CD4-positive, alpha-beta T cell (primary cell): ENCODE measurements at regions not wholly inside any gene's neighbourhood (a gene's known extent, or its start where the extent isn't known, plus 50 kb on each side); places are given as distances from the start of the nearest gene placed in this dataset.

ENCODE experiments used
- ATAC-seq: fragments of 200-7000 bp; cut with Tn5 transposase; one replicate; pipeline ENCODE4 v1.10.0; 2022; ENCODE audit warnings: mild to moderate bottlenecking; ENCODE audit not compliant: poor library complexity
- CTCF ChIA-PET: fragments of 350-600 bp; sonication (Branson Sonifier 250); formaldehyde crosslinking; loops from one replicate; lab custom pipeline; 2021; ENCODE audit warnings: antibody characterized with exemption, inconsistent platforms; lab: Charles Lee
- POLR2A ChIA-PET: fragments of 350-600 bp; sonication (Branson Sonifier 250); formaldehyde crosslinking; loops from one replicate; lab custom pipeline; 2021; ENCODE audit warnings: antibody characterized with exemption, inconsistent platforms; lab: Charles Lee
- DNase-seq, 14 experiments: peaks; one replicate each; pipeline ENCODE4 v3.0.0-alpha.2; 2013 to 2020; ENCODE audit warnings: mixed read lengths in 2 of 14
- H3K27ac ChIP-seq, 2 donors: one replicate each; pipeline versions ENCODE4 v1.5.1 to v1.7.0; 2013; ENCODE audit warnings: low read length in 2 of 2, low read depth in 1 of 2, mild to moderate bottlenecking in 1 of 2
- H3K27me3 ChIP-seq, 2 experiments: 1 replicate in 1 of 2; 2 replicates in 1 of 2; pipeline versions ENCODE4 v1.6.1 to v1.7.0; 2013; ENCODE audit warnings: low read length in 2 of 2, control low read depth in 1 of 2, mild to moderate bottlenecking in 1 of 2, moderate library complexity in 1 of 2; ENCODE audit not compliant: insufficient read depth in 2 of 2, control insufficient read depth in 1 of 2
- H3K36me3 ChIP-seq: one replicate; pipeline ENCODE4 v1.6.1; 2013; ENCODE audit warnings: low read length, control low read depth; ENCODE audit not compliant: insufficient read depth
- H3K4me1 ChIP-seq: one replicate; pipeline ENCODE4 v1.6.1; 2013; ENCODE audit warnings: low read length, control low read depth; ENCODE audit not compliant: insufficient read depth
- H3K4me3 ChIP-seq: one replicate; pipeline ENCODE4 v1.5.1; 2013; ENCODE audit warnings: mild to moderate bottlenecking, low read length, moderate library complexity
- H3K9me3 ChIP-seq, 2 experiments: 1 replicate in 1 of 2; 2 replicates in 1 of 2; pipeline versions ENCODE4 v1.6.1 to v1.7.0; 2013; ENCODE audit warnings: low read length in 2 of 2, mild to moderate bottlenecking in 2 of 2, control low read depth in 1 of 2, moderate library complexity in 1 of 2; ENCODE audit not compliant: control insufficient read depth in 1 of 2, insufficient read depth in 1 of 2
- H3K27ac Mint-ChIP-seq: one replicate; pipeline ENCODE4 v1.8.0; 2020; ENCODE audit warnings: mixed read lengths
- H3K27me3 Mint-ChIP-seq: one replicate; pipeline ENCODE4 v1.8.0; 2021; ENCODE audit warnings: mixed read lengths
- H3K36me3 Mint-ChIP-seq: one replicate; pipeline ENCODE4 v1.8.0; 2021; ENCODE audit warnings: low read depth, mixed read lengths
- H3K4me1 Mint-ChIP-seq: one replicate; pipeline ENCODE4 v1.8.0; 2021; ENCODE audit warnings: low read depth, mixed read lengths
- H3K4me3 Mint-ChIP-seq: one replicate; pipeline ENCODE4 v1.8.0; 2020; ENCODE audit warnings: mild to moderate bottlenecking, mixed read lengths
- H3K9me3 Mint-ChIP-seq: one replicate; pipeline ENCODE4 v1.8.0; 2020; ENCODE audit warnings: mixed read lengths
- CTCF ChIP-seq: fragments of 200-600 bp; IDR thresholded peaks from one replicate; pipeline ENCODE4 v1.8.0; 2022; ENCODE audit warnings: antibody characterized with exemption, mild to moderate bottlenecking
- intact Hi-C, 2 experiments: fragments of 100-400 bp; cut with DNase I in 1 of 2; cut with micrococcal nuclease in 1 of 2; formaldehyde crosslinking; loops; one replicate each; pipeline versions ENCODE4 v1.15.1 to v1.9.0; 2023 to 2025; cut with DNase I, micrococcal nuclease

- H3K4me3 Mint-ChIP-seq: no peak overlapping the region
Measured at GRCh38 chr5:135157421-135158313, 123.6 kb upstream of the PITX1 start.

GRCh38 chr5:135156715-135157404, 122.8 kb upstream of the PITX1 start:
- DNase-seq (no peak), ATAC-seq (no peak)
- Mint-ChIP-seq H3K36me3 (no peaks in the 10 kb centered on the region), H3K9me3 (peaks cover 21% of the 10 kb centered on the region), H3K4me3 (no peak overlapping the region), H3K4me1 (no peaks in the 10 kb centered on the region), H3K27ac (no peak overlapping the region), H3K27me3 (peaks cover 4% of the 10 kb centered on the region)
- Histone ChIP-seq H3K27me3 (no peaks in the 10 kb centered on the region), H3K4me1 (no peaks in the 10 kb centered on the region), H3K9me3 (peaks cover 13 to 21% of the 10 kb centered on the region in 2 experiments), H3K27ac (no peak overlapping the region), H3K4me3 (no peak overlapping the region), H3K36me3 (no peaks in the 10 kb centered on the region)
- CTCF ChIA-PET: no interaction called here
- POLR2A ChIA-PET: no interaction called here
- no peak for TF ChIP-seq CTCF
- intact Hi-C loops: no loop called here

More at GRCh38 chr5:135157421-135158313, 123.6 kb upstream of the PITX1 start:
- H3K27me3 ChIP-seq: peaks cover 0 to 5% of the 10 kb centered on the region in 2 experiments
- ChIA-PET CTCF (no interaction called here), POLR2A (no interaction called here)
- H3K9me3 Mint-ChIP-seq: peaks cover 21% of the 10 kb centered on the region
- peaks cover 4% of the 10 kb centered on the region for H3K27me3 Mint-ChIP-seq
- intact Hi-C loops: no loop called here
- no peak overlapping the region for H3K27ac Mint-ChIP-seq
- no peak for DNase-seq
- H3K4me1 Mint-ChIP-seq: no peaks in the 10 kb centered on the region
- peaks cover 13 to 21% of the 10 kb centered on the region in 2 experiments for H3K9me3 ChIP-seq
- no peaks in the 10 kb centered on the region for H3K36me3 Mint-ChIP-seq
- H3K36me3 ChIP-seq: no peaks in the 10 kb centered on the region
- no peak for ATAC-seq
- no peak overlapping the region for H3K27ac ChIP-seq
- no peak for TF ChIP-seq CTCF
- H3K4me3 ChIP-seq: no peak overlapping the region
- no peaks in the 10 kb centered on the region for H3K4me1 ChIP-seq

GRCh38 chr5:135156337-135156714, 122.3 kb upstream of the PITX1 start:
- H3K27me3 Mint-ChIP-seq: peaks cover 4% of the 10 kb centered on the region
- DNase-seq (no peak), ATAC-seq (no peak)
- CTCF ChIA-PET: no interaction called here
- Histone ChIP-seq H3K36me3 (no peaks in the 10 kb centered on the region), H3K9me3 (peaks cover 13 to 21% of the 10 kb centered on the region in 2 experiments), H3K4me1 (no peaks in the 10 kb centered on the region), H3K27ac (no peak overlapping the region), H3K4me3 (no peak overlapping the region), H3K27me3 (no peaks in the 10 kb centered on the region)
- TF ChIP-seq CTCF: no peak
- POLR2A ChIA-PET: no interaction called here
- H3K36me3 Mint-ChIP-seq: no peaks in the 10 kb centered on the region
- no peak overlapping the region for H3K4me3 Mint-ChIP-seq
- H3K9me3 Mint-ChIP-seq: peaks cover 21% of the 10 kb centered on the region
- no peaks in the 10 kb centered on the region for H3K4me1 Mint-ChIP-seq
- H3K27ac Mint-ChIP-seq: no peak overlapping the region
- intact Hi-C loops: no loop called here
